ENCODE measurements at regions not wholly inside any gene's neighbourhood (a gene's known extent, or its start where the extent isn't known, plus 50 kb on each side); places are given as distances from the start of the nearest gene placed in this dataset.
"Not testable (repeated sequence)": the region's sequence is repeated elsewhere in the genome, so short reads cannot be mapped to it uniquely, and the experiment has no call there.

GRCh38 chr10:100664316-100665149 is 80.8 kb upstream of the PAX2 start:
- no peak for DNase-seq

- DNase-seq = not testable (repeated sequence)
Measured at GRCh38 chr10:100666634-100667033, 78.7 kb upstream of the PAX2 start.

GRCh38 chr10:100669616-100670015 is 75.8 kb upstream of the PAX2 start:
- DNase-seq = no peak

- DNase-seq = no peak
Measured at GRCh38 chr10:100670368-100670767, 75.0 kb upstream of the PAX2 start.

DNA sequence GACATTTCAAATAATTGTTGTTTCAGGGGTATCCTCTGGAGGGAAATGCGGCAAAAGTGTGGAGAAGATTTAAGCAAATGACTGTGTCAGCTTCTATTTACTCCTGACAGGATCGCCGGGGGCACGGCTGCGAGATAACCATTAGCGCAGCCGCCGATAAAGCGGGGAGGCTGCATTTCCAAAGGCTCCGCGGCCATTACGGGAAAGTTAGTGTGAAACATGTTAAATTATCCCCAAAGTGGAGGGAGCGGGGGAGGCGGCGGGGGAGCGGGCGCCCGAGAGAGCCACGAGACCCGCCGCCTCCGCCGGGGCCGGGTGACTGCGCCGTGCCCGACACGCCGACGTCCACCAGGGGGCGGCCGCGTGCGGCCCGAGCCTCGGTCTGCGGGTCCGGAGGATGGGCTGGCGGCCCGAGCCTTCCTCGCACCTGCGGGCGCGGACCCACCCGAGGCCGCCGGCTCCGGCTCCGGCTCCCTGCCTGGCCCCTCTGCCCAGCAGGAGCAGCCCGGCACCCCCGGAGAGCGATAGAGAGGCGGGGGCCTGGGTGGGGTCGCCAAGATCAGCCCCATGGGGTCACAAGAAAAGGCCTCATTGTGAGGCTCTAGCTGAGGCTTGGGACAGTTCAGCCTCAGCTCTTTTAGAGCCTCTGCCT is 74.4 kb upstream of the PAX2 start:
- DNase-seq = no peak

DNA sequence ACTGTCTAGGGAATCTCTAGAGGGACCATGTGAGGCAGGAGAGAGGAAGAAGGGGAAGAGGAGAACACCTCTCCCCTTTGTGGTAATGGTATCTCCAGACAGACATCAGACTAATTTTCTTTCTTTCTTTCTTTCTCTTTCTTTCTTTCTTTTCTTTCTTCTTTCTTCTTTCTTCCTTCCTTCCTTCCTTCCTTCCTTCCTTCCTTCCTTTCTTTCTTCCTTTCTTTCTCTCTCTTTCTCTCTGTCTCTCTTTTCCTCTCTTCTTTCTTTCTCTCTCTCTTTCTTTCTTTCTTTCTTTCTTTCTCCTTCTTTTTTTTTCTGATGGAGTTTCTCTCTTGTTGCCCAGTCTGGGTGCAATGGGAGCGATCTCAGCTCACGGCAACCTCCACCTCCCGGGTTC is 73.2 kb upstream of the PAX2 start:
- DNase-seq = no peak

- DNase-seq = no peak
Measured at GRCh38 chr10:100677290-100677945, 68.0 kb upstream of the PAX2 start.

DNA sequence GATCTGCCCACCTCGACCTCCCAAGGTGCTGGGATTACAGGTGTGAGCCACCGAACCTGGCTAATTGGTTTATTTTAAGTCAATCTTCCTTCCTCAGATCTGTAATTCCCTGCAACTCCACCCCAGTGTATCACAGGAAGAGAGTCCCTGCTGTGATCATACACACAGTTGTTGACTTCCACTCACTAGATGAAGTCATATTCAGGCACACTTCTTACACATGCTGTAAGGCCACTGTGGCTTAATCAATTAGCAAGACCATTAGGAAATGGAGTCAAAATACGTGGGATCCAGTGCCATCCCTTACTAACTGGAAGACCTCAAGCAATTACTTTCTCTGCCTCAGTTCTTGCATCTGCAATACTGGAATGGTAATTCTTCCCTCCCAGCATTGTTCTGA is 66.1 kb upstream of the PAX2 start:
- no peak for DNase-seq

DNA sequence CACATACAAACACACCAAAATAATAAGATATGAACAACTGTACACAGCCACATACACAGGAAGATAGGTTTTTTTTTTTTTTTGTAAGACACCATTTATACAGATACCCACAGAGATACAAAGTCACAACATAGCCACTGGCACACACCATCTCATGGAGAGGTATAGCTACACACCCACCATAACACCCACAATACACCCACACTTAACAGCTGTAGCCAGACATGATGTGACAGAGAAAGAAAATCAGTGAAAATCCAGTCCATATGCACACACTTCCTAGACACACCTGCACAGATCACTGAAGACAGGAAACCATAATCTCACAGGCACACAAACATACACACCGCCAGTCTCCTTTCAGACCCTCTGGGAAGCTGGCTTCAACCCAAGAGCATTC is 62.4 kb upstream of the PAX2 start:
- DNase-seq = no peak

GRCh38 chr10:100683545-100684300 is 61.7 kb upstream of the PAX2 start:
- DNase-seq = no peak

- DNase-seq = no peak
Measured at GRCh38 chr10:100684688-100685235, 60.6 kb upstream of the PAX2 start.

GRCh38 chr10:100685331-100685730 is 60.1 kb upstream of the PAX2 start:
- no peak for DNase-seq

- DNase-seq = no peak
Measured at GRCh38 chr10:100687143-100688003, 58.0 kb upstream of the PAX2 start.

DNA sequence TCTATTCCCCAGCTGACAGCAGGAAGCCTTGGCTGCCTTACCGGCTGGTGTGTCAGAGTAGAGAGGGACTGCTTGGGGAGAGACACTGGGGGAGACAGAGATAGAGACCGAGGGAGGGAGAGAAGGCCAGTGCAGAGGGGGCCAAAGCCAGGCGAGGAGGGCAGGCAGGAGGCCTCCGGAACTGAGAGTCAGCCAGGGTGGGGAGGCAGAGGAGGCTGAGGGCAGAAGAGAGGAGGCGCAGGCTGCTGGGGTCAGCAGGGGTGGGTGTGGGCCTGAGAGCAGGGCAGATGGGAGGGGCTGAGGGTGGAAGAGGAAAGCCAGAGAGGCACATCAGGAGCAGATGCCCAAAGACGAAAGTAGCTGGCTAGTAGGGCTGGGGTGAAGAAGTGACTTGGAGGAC is 57.2 kb upstream of the PAX2 start:
- DNase-seq = no peak

DNA sequence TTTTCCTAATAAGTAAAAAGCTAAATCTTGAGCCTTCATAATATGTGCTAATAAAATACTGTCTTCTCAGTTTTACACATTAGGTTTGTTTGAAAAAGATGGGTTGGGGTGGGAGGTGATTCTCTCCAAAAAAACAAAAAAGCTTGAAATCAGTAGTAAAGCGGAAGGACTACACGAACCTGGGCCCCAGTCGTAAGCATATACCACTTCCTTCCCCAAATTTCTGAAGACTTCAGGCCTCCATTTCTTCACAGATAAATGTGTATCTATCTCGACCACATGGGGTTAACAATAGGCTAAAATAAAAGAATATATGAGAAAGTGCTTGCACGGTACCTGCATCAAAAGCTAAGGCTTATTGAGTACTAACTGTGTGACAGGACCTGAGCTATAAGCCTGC is 51.6 kb upstream of the PAX2 start:
- DNase-seq = no peak
